Sigmoid colon (tissue), 6 donors: ENCODE measurements at regions not wholly inside any gene's neighbourhood (a gene's known extent, or its start where the extent isn't known, plus 50 kb on each side); places are given as distances from the start of the nearest gene placed in this dataset.

Experiments used
- DNase-seq: peaks from one replicate; pipeline ENCODE4 v3.0.0-alpha.2; 2019
- H3K27ac ChIP-seq, 4 donors: fragments of 200-600 bp; sonication (generic); one replicate each; pipeline ENCODE4 v1.5.1; 2016 to 2019; ENCODE audit warnings: mild to moderate bottlenecking in 1 of 4
- H3K27me3 ChIP-seq, 3 donors: fragments of 200-600 bp; sonication (generic); one replicate each; pipeline ENCODE4 v1.5.1; 2019; ENCODE audit warnings: mild to moderate bottlenecking in 1 of 3
- H3K36me3 ChIP-seq, 4 donors: fragments of 200-600 bp; sonication (generic); one replicate each; pipeline ENCODE4 v1.5.1; 2016 to 2019
- H3K4me1 ChIP-seq, 4 donors: fragments of 200-600 bp; sonication (generic); one replicate each; pipeline ENCODE4 v1.5.1; 2017 to 2019
- H3K4me3 ChIP-seq, 4 donors: fragments of 200-600 bp; sonication (generic); one replicate each; pipeline ENCODE4 v1.5.1; 2017 to 2019; ENCODE audit warnings: mild to moderate bottlenecking in 2 of 4, moderate library complexity in 1 of 4
- H3K9me3 ChIP-seq, 4 donors: fragments of 200-600 bp in 3 of 4; sonication (generic) in 3 of 4; one replicate each; pipeline versions ENCODE4 v1.5.1 to v1.6.1; 2013 to 2019
- EP300 ChIP-seq, 4 donors: sonication (generic); formaldehyde crosslinking; IDR thresholded peaks; one replicate each; pipeline ENCODE4 v1.6.1; 2017; ENCODE audit warnings: antibody characterized with exemption in 4 of 4
- POLR2A ChIP-seq, 2 donors: fragments of 450-650 bp; IDR thresholded peaks; one replicate each; pipeline ENCODE4 v1.6.1; 2016; ENCODE audit warnings: antibody characterized with exemption in 2 of 2, mild to moderate bottlenecking in 2 of 2, moderate library complexity in 2 of 2
- POLR2AphosphoS5 ChIP-seq, 4 donors: sonication (generic); formaldehyde crosslinking; IDR thresholded peaks; one replicate each; pipeline ENCODE4 v1.6.1; 2017; ENCODE audit warnings: antibody characterized with exemption in 4 of 4
- WGBS, 2 donors: extraction: QIAGEN DNeasy Blood & Tissue Kit; methylation state at CpG; one replicate each; pipeline ENCODE4 v1.1.7; 2013; 5-methylcytosine and 5-hydroxymethylcytosine counted together
- intact Hi-C: fragments of 100-400 bp; cut with DNase I; formaldehyde crosslinking; loops from one replicate; pipeline ENCODE4 v1.15.1; 2023
- TF ChIP-seq, protein P1 (sequence below), 4 experiments: fragments of 450-650 bp in 3 of 4; fragments of 200-600 bp in 1 of 4; IDR thresholded peaks; one replicate each; pipeline ENCODE4 v1.5.1; 2016 to 2019; ENCODE audit warnings: antibody characterized with exemption in 4 of 4, mild to moderate bottlenecking in 3 of 4, moderate library complexity in 2 of 4
- donor health status: healthy with polysubstance abuse.
- donor health status: healthy.

DNA sequence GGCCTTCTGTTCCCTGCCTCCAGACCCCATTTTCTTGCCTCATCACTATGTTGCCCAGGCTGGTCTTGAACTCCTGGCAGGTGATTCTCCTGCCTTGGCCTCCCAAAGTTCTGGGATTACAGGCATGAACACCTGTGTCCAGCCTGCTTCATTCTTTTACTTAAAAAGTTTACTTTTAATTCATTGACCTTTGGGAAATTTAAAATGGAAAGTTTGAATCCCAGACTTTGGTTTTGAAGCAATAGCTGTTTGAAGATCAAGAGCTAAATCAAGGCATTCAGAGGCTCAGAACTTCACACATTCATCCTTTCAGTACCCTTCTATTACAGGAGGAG is 79.3 kb upstream of the SESTD1 start:
- Histone ChIP-seq H3K4me3 (no peak overlapping the region), H3K4me1 (peaks cover 0 to 18% (median 15%) of the 10 kb centered on the region in 4 donors), H3K9me3 (no peaks in the 10 kb centered on the region), H3K36me3 (no peaks in the 10 kb centered on the region), H3K27me3 (no peaks in the 10 kb centered on the region), H3K27ac (peak overlapping the region; percentile 41 to 73 (median 60))
- intact Hi-C loops: no loop called here
- TF ChIP-seq POLR2AphosphoS5 (IDR thresholded peaks at IDR 0.05) (no peak), POLR2A (IDR thresholded peaks at IDR 0.05) (no peak), EP300 (IDR thresholded peaks at IDR 0.05) (no peak)
- TF ChIP-seq, protein P1, sequence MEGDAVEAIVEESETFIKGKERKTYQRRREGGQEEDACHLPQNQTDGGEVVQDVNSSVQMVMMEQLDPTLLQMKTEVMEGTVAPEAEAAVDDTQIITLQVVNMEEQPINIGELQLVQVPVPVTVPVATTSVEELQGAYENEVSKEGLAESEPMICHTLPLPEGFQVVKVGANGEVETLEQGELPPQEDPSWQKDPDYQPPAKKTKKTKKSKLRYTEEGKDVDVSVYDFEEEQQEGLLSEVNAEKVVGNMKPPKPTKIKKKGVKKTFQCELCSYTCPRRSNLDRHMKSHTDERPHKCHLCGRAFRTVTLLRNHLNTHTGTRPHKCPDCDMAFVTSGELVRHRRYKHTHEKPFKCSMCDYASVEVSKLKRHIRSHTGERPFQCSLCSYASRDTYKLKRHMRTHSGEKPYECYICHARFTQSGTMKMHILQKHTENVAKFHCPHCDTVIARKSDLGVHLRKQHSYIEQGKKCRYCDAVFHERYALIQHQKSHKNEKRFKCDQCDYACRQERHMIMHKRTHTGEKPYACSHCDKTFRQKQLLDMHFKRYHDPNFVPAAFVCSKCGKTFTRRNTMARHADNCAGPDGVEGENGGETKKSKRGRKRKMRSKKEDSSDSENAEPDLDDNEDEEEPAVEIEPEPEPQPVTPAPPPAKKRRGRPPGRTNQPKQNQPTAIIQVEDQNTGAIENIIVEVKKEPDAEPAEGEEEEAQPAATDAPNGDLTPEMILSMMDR (IDR thresholded peaks at IDR 0.05): no peak
- no peak for DNase-seq

DNA sequence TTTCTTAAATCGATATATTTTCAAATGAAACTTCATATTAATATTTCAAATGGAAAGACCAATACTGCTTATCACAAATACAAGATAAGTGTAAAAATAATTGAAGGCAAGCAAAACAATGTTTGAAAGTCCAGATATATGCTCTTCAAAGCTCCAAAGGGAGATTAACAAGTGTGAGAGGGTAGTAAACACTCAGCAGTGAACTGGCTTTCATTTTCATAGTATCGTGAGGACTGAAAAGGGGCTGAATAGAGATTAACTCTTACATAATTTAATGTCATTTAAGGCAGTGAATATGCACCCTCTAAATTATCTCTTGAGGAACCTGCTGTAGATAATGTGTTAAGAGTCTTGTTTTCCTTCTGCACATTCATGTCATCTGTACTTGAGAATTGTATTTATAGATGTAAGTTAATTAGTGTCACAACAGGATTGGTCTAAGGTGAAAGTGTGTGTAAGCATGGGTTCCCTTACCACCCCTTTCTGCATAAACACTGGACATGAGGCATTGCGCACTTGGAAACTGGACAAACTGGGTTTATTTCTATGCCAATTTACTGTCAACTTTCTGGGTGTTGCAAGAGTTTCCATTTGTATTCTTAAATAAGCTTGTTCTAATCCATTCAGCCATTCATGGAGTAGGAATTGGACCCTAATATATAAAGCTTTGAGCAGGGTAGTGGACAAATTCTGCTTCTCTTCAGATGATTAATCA is 76.7 kb upstream of the SESTD1 start:
- Histone ChIP-seq H3K4me1 (peaks cover 0 to 26% (median 23%) of the 10 kb centered on the region in 4 donors), H3K36me3 (no peaks in the 10 kb centered on the region), H3K9me3 (no peaks in the 10 kb centered on the region), H3K27ac (peak overlapping the region in 1 of 4 donors; percentile 54), H3K27me3 (no peaks in the 10 kb centered on the region), H3K4me3 (no peak overlapping the region)
- DNase-seq: no peak
- intact Hi-C loops: no loop called here
- 52 to 80% methylated on average over 3 of the region's 3 CpGs for WGBS, 2 donors
- TF ChIP-seq POLR2AphosphoS5 (IDR thresholded peaks at IDR 0.05): no peak
- TF ChIP-seq POLR2A (IDR thresholded peaks at IDR 0.05): no peak
- TF ChIP-seq, protein P1 (IDR thresholded peaks at IDR 0.05): no peak
- no peak for TF ChIP-seq EP300 (IDR thresholded peaks at IDR 0.05)

DNA sequence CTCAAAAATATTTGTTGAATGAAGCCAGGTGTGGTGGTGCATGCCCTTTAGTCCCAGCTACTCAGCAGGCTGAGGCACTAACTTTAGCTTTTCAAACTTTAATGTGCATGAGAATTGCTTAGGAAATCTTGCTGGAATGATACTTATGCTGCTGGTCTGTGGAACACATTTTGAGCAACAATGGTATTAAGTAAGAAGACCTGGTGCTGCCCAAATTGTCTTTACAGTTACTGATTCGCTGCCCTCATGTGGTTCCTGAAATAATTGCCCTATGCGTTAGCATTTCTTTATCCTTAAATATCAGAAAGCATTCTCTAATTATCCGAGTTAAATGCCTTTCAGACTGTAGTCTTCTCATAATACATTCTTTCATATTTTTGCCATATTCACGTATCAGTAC is 76.0 kb upstream of the SESTD1 start:
- H3K9me3 ChIP-seq: no peaks in the 10 kb centered on the region
- TF ChIP-seq EP300 (IDR thresholded peaks at IDR 0.05): no peak
- TF ChIP-seq, protein P1 (IDR thresholded peaks at IDR 0.05): peak in 1 of 4 experiments; percentile 9
- no peak for TF ChIP-seq POLR2AphosphoS5 (IDR thresholded peaks at IDR 0.05)
- TF ChIP-seq POLR2A (IDR thresholded peaks at IDR 0.05): no peak
- no peak overlapping the region for H3K4me3 ChIP-seq
- peaks cover 0 to 26% (median 23%) of the 10 kb centered on the region in 4 donors for H3K4me1 ChIP-seq
- no peak for DNase-seq
- no peaks in the 10 kb centered on the region for H3K36me3 ChIP-seq
- H3K27me3 ChIP-seq: no peaks in the 10 kb centered on the region
- WGBS, 2 donors: 59 to 73% methylated on average over 4 of the region's 4 CpGs
- H3K27ac ChIP-seq: peak overlapping the region in 1 of 4 donors; percentile 54
- intact Hi-C loops: no loop called here

DNA sequence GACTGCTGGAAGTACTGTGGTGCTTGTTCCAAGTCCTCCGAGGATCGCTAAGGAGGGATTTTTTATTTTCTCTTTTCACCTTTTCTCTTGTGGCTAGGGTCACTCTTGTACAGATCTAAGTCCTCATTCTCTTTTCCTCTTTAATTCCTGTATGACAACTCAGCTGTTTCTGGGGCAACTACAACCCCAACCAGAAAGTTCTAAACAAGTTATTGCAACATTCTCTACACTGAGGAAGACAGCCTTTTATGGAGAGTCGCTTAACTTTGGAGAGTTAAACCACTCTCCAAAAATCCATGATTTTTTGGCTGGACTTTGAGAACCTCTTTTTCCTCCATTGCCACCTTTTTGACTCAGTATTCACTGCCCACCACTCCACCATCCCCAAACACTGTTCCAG is 74.0 kb upstream of the SESTD1 start:
- no peaks in the 10 kb centered on the region for H3K9me3 ChIP-seq
- H3K27me3 ChIP-seq: no peaks in the 10 kb centered on the region
- peaks cover 0 to 10% (median 8%) of the 10 kb centered on the region in 4 donors for H3K4me1 ChIP-seq
- H3K36me3 ChIP-seq: no peaks in the 10 kb centered on the region
- H3K27ac ChIP-seq: peak overlapping the region in 3 of 4 donors; percentile 12 to 63 (median 18)
- intact Hi-C loops: no loop called here
- WGBS, 2 donors: 83 to 85% methylated on average over 3 of the region's 3 CpGs
- no peak overlapping the region for H3K4me3 ChIP-seq
- TF ChIP-seq POLR2AphosphoS5 (IDR thresholded peaks at IDR 0.05) (no peak), EP300 (IDR thresholded peaks at IDR 0.05) (no peak), POLR2A (IDR thresholded peaks at IDR 0.05) (no peak)
- TF ChIP-seq, protein P1 (IDR thresholded peaks at IDR 0.05): no peak
- DNase-seq: no peak
